ENCODE measurements at regions not wholly inside any gene's neighbourhood (a gene's known extent, or its start where the extent isn't known, plus 50 kb on each side); places are given as distances from the start of the nearest gene placed in this dataset.

GRCh38 chr1:176323472-176323871, 116.4 kb upstream of the COP1 start:
- TF ChIP-seq CTCF (IDR thresholded peaks at IDR 0.05), result no peak
- TF ChIP-seq POLR2A (IDR thresholded peaks at IDR 0.05), result no peak
